ENCODE measurements at regions not wholly inside any gene's neighbourhood (a gene's known extent, or its start where the extent isn't known, plus 50 kb on each side); places are given as distances from the start of the nearest gene placed in this dataset.
A peak's percentile ranks its signal among the peaks of the same experiment; 100 is the strongest.
"Not testable (repeated sequence)": the region's sequence is repeated elsewhere in the genome, so short reads cannot be mapped to it uniquely, and the experiment has no call there.

DNA sequence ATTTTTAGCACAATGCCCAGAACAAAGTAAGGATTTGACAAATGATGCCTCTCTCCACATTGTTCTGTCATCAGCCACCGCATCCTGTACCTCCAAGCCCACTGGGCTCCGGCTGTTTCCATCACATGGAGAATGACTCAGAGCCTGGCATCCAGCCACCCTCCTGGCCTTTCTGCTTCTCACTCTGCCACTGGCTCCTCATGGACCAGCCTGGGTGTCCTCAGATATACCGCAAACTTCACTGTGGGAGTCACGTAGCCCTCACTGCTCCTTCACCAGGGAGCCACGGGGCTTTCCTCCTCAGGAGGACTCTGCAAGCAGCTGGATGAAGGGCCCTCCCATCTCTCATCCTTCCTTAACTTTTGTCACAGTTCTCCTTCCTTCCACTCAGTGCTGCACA lies 943.0 kb downstream of the TUBA3C start:
- DNase-seq (ENCODE audit: low spot score), result not testable (repeated sequence)

DNA sequence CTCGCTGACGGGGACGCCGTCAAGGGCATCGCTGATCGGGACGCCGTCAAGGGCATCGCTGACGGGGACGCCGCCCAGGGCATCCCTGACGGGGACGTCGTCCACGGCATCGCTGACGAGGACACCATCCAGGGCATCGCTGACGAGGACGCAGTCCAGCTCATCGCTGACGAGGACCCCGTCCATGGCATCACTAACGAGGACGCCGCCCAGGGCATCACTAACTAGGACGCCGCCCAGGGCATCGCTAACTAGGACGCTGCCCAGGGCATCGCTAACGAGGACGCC lies 945.2 kb downstream of the TUBA3C start:
- DNase-seq (ENCODE audit: low spot score), result no peak

DNA sequence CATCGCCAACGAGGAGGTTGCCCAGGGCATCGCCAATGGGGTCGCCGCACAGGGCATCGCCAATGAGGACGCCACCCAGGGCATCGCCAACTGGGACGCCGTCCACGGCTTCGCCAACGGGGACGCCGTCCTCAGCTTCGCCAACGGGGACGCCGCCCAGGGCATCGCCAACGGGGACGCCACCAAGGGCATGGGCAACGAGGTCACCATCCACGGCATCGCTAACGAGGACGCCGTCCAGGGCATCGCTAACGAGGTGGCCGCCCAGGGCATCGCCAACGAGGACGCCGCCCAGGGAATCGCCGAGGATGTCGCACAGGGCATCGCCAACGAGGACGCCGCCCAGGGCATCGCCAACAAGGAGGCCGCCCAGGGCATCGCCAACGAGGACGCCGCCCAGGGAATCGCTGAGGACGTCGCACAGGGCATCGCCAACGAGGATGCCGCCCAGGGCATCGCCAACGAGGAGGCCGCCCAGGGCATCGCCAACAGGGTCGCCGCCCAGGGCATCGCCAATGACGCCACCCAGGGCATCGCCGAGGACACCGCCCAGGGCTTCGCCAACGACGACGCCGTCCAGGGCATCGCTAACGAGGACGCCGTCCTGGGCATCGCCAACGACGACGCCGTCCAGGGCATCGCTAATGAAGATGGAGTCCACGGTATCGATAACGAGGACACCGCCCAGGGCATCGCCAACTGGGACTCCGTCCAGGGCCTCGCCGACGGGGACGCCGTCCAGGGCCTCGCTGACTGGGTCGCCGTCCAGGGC lies 945.7 kb downstream of the TUBA3C start:
- no peak for DNase-seq (ENCODE audit: low spot score)

DNA sequence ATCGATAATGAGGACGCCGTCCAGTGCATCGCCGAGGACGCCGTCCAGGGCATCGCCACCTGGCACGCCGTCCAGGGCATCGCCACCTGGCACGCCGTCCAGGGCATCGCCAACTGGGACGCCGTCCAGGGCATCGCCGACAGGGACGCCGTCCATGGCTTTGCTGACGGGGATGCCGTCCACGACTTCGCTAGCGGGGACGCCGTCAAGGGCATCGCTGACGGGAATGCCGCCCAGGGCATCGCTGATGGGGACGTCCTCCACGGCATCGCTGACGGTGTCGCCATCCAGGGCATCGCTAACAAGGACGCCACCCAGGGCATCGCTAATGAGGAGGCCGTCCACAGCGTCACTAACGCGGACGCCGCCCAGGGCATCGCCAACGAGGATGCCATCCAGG lies 946.5 kb downstream of the TUBA3C start:
- no peak for DNase-seq (ENCODE audit: low spot score)

DNA sequence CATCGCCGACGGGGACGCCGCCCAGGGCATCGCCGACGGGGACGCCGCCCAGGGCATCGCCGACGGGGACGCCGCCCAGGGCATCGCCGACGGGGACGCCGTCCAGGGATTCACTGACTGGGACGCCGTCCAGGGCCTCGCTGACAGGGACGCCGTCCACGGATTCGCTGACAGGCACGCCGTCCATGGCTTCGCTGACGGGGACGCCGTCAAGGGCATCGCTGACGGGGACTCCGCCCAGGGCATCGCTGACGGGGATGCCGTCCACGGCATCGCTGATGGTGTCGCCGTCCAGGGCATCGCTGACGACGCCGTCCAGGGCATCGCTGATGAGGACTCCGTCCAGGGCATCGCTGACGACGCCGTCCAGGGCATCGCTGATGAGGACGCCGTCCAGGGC lies 947.2 kb downstream of the TUBA3C start:
- DNase-seq (ENCODE audit: low spot score), result not testable (repeated sequence)

DNA sequence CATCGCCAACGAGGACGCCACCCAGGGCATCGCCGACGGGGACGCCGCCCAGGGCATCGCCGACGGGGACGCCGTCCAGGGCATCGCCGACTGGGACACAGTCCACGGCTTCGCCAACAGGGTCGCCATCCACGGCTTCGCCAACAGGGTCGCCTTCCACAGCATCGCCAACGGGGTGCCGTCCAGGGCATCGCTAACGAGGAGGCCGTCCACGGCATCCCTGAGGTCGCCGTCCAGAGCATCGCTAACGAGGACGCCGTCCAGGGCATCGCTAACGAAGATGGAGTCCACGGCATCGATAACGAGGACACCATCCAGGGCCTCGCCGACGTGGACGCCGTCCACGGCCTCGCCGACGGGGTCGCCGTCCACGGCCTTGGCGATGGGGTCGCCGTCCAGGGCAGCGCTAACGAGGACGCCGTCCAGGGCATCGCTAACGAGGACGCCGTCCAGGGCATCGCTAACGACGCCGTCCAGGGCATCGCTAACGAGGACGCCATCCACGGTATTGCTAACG lies 947.8 kb downstream of the TUBA3C start:
- DNase-seq (ENCODE audit: low spot score), result no peak

DNA sequence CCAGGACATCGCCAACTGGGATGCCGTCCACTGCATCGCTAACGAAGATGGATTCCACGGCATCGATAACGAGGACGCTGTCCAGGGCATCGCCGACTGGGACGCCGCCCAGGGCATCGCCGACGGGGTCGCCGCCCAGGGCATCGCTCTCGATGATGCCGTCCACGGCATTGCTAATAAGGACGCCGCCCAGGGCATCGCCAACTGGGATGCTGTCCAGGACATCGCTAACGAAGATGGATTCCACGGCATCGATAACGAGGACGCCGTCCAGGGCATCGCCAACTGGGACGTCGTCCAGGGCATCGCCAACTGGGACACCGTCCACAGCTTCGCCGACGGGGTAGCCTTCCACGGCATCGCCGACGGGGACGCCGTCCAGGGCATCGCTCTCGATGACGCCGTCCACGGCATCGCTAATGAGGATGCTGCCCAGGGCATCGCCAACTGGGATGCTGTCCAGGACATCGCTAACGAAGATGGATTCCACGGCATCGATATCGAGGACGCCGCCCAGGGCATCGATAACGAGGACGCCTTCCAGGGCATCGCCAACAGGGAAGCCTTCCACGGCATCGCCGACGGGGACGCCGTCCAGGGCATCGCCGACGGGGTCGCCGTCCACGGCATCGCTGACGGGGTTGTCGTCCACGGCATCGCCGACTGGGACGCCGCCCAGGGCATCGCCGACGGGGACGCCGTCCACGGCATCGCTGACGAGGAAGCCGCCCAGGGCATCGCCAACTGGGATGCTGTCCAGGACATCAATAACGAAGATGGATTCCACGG lies 948.4 kb downstream of the TUBA3C start:
- no peak for DNase-seq (ENCODE audit: low spot score)

DNA sequence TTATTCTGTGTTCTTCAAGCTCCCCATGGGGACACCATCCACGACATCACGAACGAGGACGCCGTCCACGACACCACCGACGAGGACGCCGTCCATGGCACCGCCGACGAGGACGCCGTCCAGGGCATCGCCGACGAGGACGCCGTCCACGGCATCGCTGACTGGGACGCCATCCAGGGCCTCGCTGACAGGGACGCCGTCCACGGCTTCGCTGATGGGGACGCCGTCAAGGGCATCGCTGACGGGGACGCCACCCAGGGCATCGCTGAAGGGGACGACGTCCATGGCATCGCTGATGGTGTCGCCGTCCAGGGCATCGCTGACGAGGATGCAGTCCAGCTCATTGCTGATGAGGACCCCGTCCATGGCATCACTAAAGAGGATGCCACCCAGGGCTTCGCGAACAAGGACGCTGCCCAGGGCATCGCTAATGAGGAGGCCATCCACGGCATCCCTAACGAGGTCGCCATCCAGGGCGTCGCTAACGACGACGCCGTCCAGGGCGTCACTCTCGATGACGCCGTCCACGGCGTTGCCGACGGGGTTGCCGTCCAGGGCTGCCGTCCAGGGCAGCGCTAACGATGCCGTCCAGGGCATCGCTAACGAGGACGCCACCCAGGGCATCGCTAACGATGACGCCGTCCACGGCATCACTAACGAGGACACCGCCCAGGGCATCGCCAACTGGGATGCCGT lies 949.2 kb downstream of the TUBA3C start:
- no peak for DNase-seq (ENCODE audit: low spot score)

DNA sequence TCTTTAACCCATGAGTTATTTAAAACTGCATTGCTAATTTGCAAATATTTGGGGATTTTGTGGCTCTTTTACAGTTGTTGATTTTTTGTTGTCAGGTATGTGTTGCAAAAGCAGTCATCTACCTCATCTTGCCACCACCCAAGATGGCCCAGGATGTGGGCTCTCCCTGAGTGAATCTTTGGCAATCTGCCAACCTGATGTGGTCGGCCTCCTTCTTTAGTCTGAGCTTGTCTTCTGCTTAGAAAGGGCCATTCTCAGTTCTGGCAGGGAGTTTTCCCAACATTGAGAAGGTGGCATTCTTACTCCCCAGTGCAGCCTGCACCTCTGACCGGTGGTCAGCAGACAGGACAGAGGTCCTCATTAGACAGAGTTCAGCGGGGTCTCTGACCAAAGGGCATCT lies 957.2 kb downstream of the TUBA3C start:
- DNase-seq (ENCODE audit: low spot score), result not testable (repeated sequence)

DNA sequence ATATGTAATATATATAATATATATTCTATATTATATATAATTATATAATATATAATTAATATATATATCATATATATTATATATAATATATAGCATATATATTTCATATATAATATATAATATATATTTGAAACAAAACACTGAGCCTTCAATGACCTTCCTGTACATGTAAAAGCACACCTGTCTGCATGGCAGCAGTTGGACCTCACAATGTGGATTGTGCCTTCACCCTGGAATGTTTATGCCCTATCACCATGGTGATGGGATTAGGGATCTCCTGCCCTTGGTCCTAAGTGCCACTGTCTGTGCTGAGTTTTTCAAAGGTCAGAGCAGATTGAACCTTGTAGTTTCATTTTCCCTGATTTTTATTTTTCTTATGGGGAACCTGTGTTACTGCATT lies 966.9 kb downstream of the TUBA3C start:
- DNase-seq (ENCODE audit: low spot score), result not testable (repeated sequence)

DNA sequence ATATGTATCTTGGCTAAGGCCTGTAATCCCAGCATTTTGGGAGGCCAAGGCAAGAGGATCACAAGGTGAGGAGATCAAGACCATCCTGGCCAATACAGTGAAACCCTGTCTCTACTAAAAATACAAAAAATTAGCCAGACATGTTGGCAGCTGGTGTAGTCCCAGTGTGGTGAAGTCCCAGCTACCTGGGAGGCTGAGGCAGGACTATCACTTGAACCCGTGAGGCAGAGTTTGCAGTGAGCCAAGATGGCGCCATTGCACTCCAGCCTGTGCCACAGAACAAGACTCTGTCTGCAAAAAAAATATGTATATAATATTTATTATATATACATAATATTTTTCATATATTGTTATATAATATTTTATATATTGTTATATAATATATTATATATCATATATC lies 968.1 kb downstream of the TUBA3C start:
- DNase-seq (ENCODE audit: low spot score), result not testable (repeated sequence)

DNA sequence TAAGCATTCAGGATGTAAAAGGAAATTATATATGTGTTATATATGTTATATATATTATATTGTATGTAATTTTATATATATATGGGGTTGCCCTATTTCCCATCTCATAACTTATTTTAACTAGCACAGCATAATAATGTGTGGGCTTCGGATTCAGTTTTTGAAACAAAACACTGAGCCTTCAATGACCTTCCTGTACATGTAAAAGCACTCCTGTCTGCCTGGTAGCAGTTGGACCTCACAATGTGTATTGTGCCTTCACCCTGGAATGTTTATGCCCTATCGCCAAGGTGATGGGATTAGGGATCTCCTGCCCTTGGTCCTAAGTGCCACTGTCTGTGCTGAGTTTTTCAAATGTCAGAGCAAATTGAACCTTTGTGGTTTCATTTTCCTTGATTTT lies 968.8 kb downstream of the TUBA3C start:
- peak; percentile 13 for DNase-seq (ENCODE audit: low spot score)

DNA sequence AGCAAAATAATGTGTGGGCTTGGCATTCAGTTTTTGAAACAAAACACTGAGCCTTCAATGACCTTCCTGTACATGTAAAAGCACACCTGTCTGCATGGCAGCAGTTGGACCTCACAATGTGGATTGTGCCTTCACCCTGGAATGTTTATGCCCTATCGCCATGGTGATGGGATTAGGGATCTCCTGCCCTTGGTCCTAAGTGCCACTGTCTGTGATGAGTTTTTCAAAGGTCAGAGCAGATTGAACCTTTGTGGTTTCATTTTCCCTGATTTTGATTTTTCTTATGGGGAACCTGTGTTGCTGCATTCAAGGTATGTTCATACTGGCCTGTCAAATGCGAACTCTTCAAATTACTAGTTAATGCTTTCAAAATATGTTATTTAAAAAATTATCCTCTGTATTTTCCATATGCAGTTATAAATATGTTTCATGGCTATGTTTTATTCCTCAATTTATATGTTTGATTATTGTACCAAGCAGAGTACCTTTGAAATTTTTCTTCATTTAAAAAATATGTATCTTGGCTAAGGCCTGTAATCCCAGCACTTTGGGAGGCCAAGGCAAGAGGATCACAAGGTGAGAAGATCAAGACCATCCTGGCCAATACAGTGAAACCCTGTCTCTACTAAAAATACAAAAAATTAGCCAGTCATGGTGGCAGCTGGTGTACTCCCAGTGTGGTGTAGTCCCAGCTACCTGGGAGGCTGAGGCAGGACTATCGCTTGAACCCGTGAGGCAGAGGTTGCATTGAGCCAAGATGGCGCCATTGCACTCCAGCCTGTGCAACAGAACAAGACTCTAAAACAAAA lies 969.7 kb downstream of the TUBA3C start:
- DNase-seq (ENCODE audit: low spot score), result peak; percentile 13

DNA sequence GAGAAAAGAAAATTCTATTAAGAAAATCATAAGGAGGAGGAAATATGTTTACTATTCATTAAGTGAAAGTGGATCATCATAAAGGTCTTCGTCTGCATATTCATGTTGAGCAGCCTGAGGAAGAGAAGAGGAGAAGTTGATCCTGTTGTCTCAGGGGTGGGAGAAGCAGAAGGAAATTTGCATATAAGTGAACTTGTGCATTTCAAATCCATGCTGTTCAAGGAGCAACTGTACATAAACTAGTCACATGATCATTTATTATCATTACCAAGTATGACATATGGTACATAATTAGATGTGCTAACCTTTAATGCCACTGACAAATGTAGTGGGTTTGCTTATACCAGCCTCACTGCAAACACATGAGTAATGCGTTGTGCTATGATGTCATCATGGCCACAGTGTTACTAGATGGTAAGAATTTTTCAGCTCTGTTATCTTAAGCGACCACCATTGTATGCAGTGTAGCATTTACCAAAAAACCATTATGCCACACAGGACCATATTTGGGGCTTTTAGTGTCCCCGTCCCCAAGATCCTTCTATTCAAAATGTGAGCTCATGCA lies 976.9 kb downstream of the TUBA3C start:
- DNase-seq (ENCODE audit: low spot score), result not testable (repeated sequence)

DNA sequence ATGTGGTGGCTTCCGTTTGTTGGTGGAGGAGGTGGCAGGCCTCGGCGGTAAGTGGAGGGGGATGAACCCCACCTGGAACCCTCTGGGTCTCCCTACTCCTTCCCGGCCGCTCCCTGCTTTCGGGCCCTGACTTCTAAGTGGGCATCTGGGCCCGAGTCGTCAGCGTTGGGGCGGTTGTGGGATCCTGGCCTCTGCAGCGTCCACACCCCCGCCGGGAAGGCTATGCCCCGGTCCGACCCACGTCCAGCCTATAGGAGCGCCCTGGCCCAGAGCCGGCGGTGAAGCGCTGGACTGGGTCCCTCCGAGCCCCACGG lies 986.3 kb downstream of the TUBA3C start:
- DNase-seq (ENCODE audit: low spot score), result not testable (repeated sequence)

DNA sequence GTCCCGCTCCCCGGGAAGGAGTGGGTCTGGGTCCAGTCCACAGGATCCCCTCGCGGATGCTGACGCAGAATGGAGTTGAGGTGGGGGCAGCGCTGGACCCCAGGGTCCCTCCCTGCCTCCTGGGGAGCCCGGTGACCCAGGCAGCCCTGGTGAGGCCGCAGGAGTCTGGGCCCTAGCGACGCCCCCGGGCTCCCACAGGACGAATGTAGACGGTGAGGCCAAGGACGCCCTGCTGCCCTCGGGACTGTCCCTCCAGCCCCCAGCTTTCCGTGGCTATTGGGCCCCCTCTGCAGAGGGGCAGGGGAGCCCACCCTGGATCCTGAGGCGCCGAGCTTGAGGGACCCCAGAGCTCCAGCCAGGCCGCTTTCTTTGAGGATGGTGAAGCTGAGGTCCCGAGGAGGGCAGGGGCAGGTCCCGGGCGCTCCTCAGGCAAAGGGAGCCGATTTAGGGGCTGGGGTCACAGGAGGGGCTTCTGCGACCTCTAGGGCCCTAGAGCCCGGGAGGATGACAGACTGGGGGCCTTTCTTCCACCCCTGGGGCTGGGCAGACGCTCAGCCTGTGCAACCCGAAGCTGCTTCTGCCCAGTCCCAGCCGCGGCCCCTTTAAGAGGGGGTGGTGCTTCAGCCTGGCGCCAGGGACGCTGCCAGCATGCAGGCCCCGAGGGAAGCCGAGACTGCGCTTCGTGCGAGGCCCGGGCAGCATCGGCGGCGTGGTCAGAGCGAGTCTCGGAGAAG lies 986.8 kb downstream of the TUBA3C start:
- DNase-seq (ENCODE audit: low spot score), result not testable (repeated sequence)

DNA sequence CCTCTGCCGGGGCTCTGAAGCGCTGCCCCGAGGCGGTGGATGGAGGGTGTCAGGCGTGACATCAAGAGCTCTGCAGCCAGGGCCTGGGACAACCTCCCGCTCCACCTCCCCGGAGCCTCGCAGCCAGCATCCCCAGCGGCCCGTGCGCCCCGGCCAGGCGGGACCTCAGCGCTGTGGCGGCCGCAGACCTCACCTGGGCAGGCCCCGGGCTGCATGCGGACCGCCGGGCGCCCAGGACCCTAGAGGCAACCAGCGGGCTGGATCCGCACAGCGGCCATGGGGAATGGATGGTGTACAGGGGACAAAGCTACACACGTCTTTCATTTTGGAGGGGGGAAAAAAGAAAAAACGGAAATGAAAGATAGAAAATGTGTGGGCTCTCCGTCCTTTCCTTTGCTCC lies 987.5 kb downstream of the TUBA3C start:
- DNase-seq (ENCODE audit: low spot score), result not testable (repeated sequence)
